OCI-LY1 (cell line): ENCODE measurements at regions not wholly inside any gene's neighbourhood (a gene's known extent, or its start where the extent isn't known, plus 50 kb on each side); places are given as distances from the start of the nearest gene placed in this dataset.

Experiments
- EZH2 ChIP-seq: fragments of 200-600 bp; sonication (generic), shearing (Covaris generic); IDR thresholded peaks from 2 replicates; pipeline ENCODE4 v1.8.0; 2017; ENCODE audit warnings: borderline replicate concordance, mixed run types, mild to moderate bottlenecking, antibody characterized with exemption, low read length, moderate library complexity, mixed read lengths
- TF ChIP-seq, protein P1 (sequence below): fragments of 200-600 bp; sonication (generic), shearing (Covaris generic); IDR thresholded peaks from 2 replicates; pipeline ENCODE4 v1.5.1; 2017; ENCODE audit warnings: mild to moderate bottlenecking, antibody characterized with exemption, low read length, moderate library complexity, mixed read lengths

- TF ChIP-seq, protein P1, sequence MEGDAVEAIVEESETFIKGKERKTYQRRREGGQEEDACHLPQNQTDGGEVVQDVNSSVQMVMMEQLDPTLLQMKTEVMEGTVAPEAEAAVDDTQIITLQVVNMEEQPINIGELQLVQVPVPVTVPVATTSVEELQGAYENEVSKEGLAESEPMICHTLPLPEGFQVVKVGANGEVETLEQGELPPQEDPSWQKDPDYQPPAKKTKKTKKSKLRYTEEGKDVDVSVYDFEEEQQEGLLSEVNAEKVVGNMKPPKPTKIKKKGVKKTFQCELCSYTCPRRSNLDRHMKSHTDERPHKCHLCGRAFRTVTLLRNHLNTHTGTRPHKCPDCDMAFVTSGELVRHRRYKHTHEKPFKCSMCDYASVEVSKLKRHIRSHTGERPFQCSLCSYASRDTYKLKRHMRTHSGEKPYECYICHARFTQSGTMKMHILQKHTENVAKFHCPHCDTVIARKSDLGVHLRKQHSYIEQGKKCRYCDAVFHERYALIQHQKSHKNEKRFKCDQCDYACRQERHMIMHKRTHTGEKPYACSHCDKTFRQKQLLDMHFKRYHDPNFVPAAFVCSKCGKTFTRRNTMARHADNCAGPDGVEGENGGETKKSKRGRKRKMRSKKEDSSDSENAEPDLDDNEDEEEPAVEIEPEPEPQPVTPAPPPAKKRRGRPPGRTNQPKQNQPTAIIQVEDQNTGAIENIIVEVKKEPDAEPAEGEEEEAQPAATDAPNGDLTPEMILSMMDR = no peak
- no peak for TF ChIP-seq EZH2
These were observed 142.8 kb upstream of the PHYHIPL start for GRCh38 chr10:59033622-59034021.
